ENCODE measurements at regions not wholly inside any gene's neighbourhood (a gene's known extent, or its start where the extent isn't known, plus 50 kb on each side); places are given as distances from the start of the nearest gene placed in this dataset.

DNA sequence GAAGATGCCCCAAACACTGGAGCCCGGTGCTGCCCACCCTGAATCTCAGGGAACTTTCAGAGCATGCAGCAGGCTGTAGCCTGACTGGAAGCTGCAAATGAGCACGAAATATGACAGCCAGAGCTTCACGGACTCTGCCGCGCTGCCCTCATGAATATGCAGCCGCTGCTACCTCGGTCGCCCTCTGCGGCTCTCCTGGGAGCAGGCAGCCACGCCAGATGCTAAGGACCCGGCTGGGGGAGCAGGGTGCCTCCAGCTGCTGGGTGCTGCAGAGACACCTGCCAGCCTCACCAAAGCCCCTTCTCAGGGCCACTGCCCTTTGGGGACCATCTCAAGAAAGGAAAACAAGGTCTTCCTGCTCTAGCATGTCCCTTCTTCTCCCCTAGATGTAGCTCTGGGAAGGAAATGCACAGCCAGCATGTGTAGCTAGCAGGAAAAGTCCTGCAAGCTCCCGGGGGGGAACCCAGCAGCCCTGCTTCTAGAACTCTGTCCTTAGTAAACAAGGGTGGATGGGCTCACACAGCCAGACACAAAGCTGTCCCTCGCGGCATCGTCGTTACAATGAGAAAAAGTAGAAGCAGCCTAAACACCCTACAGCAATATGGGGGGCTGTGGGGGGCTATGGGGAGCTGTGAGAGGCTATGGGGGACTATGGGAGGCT is 56.8 kb upstream of the OLFM1 start:
- DNase-seq (ENCODE audit: low spot score) = no peak

GRCh38 chr9:135032041-135032835 is 55.2 kb upstream of the OLFM1 start:
- DNase-seq (ENCODE audit: low spot score) = no peak

- DNase-seq (ENCODE audit: low spot score) = no peak
Measured at GRCh38 chr9:135032868-135033460, 54.5 kb upstream of the OLFM1 start.

- DNase-seq (ENCODE audit: low spot score) = no peak
Measured at GRCh38 chr9:135033487-135033886, 54.0 kb upstream of the OLFM1 start.

- no peak for DNase-seq (ENCODE audit: low spot score)
Measured at GRCh38 chr9:135034106-135034505, 53.4 kb upstream of the OLFM1 start.

GRCh38 chr9:135035781-135036760 is 51.4 kb upstream of the OLFM1 start:
- no peak for DNase-seq (ENCODE audit: low spot score)

DNA sequence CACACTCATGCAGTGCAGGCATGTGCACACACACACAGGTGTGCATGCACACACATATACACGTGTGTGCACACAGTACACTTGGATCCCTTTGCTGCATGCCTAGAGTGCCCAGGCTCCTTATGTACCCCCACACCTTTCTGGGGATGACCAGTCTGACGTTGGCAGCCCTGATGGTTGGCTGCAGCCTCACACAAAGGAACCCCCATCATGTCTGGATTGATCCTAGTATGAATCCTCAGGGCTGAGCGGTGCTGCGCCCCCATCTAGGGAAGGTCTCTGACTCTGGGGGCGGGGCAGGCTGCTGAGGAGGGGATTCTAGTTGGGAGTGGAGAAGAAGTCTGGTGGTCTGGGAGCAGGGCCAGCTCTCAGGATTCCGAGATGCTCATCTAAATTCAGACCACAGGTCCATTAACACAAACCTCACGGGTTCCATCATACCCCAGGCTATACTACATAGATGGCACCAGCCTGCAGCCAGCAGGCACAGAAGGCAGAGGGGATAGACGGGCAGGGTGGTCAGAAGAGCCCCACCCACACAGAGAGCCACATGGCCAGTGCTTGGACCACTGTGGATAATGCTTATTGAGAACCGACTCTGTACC is 50.5 kb upstream of the OLFM1 start:
- no peak for DNase-seq (ENCODE audit: low spot score)

- no peak for DNase-seq (ENCODE audit: low spot score)
Measured at GRCh38 chr9:135037521-135038250, 49.8 kb upstream of the OLFM1 start.

Measured in GM03348 (cell line).